HG02943 (cell line): ENCODE measurements at regions not wholly inside any gene's neighbourhood (a gene's known extent, or its start where the extent isn't known, plus 50 kb on each side); places are given as distances from the start of the nearest gene placed in this dataset.

Experiments used
- ATAC-seq: cut with Tn5 transposase; IDR thresholded peaks from one replicate; pipeline ENCODE4 v1.9.1; 2021; ENCODE audit warnings: mild to moderate bottlenecking, low read depth, moderate library complexity; ENCODE audit not compliant: unreplicated experiment

- no peak for ATAC-seq
Observed at GRCh38 chr9:20137425-20137824, 348.6 kb upstream of the SLC24A2 start.

DNA sequence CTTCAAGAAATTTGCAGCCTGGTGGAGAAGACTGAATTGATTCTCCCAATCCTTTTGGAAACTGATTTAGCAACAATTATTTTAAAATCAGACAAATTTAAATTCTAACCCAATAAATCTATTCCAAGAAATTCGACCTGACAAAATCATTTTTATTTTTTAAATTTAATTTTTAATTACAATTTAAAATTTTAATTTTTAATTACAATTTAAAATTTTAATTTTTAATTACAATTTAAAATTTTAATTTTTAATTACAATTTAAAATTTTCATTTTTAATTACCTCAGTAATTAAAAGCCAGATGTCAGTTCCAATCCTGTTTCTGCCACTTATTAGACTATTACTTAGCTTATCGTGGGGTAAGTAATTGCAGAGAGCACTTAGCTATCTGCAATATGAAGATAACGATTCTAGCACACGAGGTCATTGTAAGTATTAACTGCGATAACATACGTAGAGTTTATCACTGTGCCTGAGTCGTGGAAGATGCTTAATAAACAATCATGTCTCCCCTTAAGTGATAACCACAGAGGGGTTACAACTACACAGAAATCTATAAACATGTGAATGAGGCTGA is 346.4 kb upstream of the SLC24A2 start:
- no peak for ATAC-seq

DNA sequence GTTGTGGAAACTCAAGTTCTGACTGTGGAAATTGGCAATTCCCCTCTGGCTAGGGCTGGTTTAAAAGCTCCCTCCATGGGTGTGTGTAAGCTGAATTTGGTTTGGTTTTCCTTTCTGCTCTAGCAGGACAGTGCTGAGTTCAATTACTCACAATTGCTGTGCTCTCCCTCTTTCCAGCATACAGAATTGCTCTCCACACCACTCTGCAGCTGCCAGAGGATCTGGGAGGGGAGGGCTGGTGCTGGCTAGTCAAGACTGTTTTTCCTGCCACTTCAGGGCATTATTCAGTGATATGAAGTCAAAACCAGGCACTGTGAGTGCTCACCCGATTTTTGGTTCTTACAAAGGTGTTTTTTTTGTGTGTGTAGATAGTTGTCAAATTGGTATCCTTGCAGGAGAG is 336.9 kb upstream of the SLC24A2 start:
- ATAC-seq = no peak

- no peak for ATAC-seq
Observed at GRCh38 chr9:20119566-20119965, 330.7 kb upstream of the SLC24A2 start.

GRCh38 chr9:20117986-20118385 is 329.1 kb upstream of the SLC24A2 start:
- no peak for ATAC-seq

DNA sequence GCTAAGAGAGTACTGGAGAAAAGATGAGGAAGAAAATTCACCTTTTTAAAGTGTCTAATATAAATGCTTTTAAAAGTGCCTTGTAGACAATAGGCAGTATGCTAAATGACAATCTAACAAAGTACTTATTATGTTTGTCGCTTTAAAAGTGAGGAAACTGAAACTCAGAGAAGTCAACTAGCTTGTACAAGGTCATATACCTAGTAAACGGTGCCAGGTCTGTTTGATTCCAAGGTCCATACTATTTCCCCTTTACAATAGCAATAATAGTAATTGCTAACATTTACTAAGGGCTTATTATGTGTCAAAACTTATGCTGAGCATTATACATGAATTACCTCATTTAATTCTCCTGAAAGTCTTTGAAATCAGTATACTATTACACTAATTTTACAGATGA is 328.6 kb upstream of the SLC24A2 start:
- no peak for ATAC-seq

DNA sequence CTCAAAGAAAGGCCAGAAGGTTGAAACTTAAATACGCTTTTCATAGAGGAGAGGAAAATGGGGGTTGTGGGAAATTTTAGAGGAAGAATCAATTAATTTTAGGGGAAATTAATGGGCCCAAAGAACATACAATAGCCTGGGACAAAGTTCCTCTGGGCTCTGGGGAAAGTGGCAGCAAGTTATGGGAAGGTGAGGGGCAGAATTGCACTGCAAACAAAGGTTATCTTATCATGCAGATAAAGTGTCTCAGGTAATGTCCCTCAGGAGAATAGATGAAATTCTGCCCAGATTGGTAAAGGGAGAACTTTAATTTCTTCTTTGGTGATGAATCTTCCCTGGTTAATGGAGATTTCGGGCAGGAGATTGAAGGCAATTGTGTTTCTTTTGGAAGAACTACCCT is 326.1 kb upstream of the SLC24A2 start:
- no peak for ATAC-seq

DNA sequence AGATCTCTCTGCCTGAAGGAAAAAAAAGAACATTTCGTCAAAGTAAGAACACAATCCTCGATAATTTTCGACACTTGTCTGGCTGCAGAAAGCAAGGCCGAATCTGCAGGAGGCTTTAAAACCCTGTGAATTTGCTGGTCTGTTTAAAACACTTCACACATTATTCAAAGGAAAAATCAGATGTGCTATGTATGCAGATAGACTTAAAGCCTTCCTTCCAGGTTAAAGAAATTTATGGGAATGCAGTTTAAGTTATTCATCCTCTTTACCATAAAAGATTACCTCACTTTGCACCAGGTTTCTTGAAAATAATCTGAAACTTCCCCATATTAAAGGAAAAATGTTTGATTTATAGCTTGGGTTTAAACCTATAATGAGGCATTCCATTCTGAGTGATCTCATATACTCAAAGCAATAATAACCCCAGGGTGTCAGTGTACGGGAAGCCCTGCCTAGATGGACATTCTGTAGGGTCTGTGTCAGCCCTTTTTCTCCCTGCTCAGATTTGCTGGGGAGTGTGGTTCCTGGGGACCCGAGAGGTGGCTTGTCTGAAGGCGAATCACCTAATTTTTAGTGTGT is 323.5 kb upstream of the SLC24A2 start:
- no peak for ATAC-seq

- ATAC-seq = no peak
Observed at GRCh38 chr9:20111173-20111843, 322.5 kb upstream of the SLC24A2 start.

GRCh38 chr9:20095430-20096092 is 306.7 kb upstream of the SLC24A2 start:
- no peak for ATAC-seq

- no peak for ATAC-seq
Observed at GRCh38 chr9:20092561-20092960, 303.7 kb upstream of the SLC24A2 start.

- no peak for ATAC-seq
Observed at GRCh38 chr9:20087481-20087880, 298.6 kb upstream of the SLC24A2 start.

- no peak for ATAC-seq
Observed at GRCh38 chr9:20085842-20086241, 297.0 kb upstream of the SLC24A2 start.

DNA sequence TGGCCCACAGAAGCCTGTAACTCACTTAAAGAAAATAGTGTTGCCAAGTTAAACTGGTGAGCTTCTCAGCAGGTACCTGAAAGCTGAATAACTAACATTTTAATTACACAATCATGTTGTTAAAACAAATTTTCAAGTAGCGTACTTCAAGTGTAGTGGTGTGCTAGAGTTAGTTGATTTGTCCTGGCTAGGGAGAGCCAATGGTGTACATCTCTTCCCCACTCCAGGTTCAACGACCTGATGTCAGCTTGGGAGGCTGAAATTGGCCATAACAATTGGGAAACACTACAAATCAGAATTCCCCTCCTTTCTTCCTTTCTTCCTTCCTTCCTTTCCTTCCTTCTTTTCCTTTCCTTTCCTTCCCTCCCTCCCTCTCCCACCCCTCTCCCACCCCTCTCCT is 295.3 kb upstream of the SLC24A2 start:
- ATAC-seq = no peak

- ATAC-seq = no peak
Observed at GRCh38 chr9:20083390-20083789, 294.6 kb upstream of the SLC24A2 start.

GRCh38 chr9:20082831-20083230 is 294.0 kb upstream of the SLC24A2 start:
- no peak for ATAC-seq

DNA sequence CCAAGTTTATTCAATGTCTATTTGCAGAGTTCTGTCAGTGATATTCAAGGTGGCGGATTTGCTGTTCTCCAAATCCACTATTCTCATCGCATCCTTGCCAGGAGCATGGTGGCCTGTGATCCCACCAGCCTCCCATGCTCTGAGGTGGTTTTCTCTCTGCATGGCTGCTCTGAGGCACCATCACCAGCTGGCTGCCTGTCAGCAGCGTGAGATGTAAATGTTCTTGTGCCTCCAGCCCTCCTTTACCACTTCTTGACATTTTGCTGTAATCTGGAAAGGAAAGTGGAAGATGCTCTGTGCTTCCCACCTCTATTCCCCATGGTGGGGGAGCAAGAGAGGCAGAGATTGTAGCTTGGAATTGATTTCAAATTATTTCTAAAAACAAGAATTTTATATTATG is 293.6 kb upstream of the SLC24A2 start:
- no peak for ATAC-seq

DNA sequence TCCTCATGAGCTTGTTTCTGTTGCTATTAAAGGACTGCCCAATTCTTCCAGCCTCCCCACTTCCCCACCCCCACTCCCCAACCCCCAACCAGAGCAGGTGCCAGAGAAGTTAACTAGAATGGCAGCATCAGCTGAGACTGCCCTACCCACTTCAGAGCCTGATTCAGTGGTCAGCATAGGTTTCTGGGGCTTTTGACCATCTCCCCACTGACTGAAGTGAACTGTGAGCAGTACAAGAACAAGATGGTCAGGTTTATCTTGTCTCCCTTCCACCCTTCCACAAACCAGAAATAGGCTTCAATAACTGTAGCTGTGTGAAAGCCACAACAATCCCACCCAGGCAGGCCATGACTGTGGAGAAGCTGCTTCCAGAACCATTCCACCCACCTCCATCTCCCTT is 289.4 kb upstream of the SLC24A2 start:
- no peak for ATAC-seq

DNA sequence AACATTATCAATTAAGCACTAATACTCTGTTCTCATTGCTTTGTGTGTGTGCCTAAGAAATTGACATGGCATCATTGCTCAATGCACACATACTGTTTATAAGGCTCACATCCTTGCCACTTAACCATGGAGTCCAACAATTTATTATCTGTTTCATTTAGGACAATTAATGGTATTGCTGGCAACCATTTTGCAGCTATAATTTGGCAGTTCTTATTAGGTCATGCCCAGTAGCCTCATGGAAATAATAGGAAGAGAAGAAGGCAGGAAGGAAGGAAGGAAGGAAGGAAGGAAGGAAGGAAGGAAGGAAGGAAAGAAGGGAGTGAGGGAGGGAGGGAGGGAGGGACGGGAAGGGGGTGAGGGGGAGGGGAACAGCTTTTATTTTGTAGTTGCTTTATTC is 285.5 kb upstream of the SLC24A2 start:
- no peak for ATAC-seq

- ATAC-seq = no peak
Observed at GRCh38 chr9:20070336-20070735, 281.5 kb upstream of the SLC24A2 start.

DNA sequence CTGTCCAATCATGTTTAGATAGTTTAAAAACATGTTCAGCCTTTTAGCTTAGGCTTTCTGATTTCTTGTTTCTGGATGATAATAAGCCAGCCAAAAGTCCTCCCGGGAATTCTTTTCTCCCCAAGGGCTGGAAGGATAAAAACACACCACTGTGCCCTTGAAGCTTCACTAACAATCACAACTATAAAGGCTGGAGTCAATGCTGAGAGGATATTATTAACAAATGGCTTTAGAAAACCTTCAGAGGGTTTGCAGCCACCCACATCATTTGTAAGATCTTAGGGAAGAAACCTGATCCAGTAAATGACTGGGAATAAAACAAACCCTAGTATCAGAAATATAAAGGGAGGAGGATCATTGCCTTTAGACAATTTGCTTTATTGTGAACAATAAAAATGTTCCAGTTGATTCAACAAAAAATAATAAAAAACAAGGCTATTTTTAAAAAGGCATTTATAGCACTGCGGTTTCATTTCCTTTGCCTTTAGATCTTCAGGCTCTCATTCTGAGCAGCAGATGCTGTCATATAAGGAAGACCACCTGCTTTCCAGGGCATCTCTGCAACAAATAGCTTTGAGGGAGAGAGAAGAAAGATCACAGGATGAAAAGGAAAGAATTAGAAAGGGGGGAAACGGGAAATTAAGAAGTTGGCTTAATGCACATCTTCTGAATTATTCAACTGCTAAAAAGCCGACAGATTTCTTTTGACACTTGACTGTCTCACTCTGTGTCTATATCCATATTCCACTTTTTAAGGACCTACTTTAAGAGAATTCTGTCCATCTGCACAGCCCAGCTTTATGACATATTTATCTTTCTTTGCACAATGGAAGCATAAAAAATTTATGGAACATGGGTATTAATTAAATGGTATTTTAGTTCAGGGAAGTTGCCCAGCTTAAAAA is 277.2 kb upstream of the SLC24A2 start:
- no peak for ATAC-seq
